SH-SY5Y (cell line): ENCODE measurements at regions not wholly inside any gene's neighbourhood (a gene's known extent, or its start where the extent isn't known, plus 50 kb on each side); places are given as distances from the start of the nearest gene placed in this dataset.

Experiments
- GATA2 ChIP-seq: IDR thresholded peaks from 2 replicates; pipeline ENCODE4 v1.6.1; 2011; ENCODE audit warnings: mild to moderate bottlenecking, low read depth, low read length
- GATA3 ChIP-seq: IDR thresholded peaks from 2 replicates; pipeline ENCODE4 v1.6.1; 2011; ENCODE audit warnings: low read depth, mild to moderate bottlenecking, low read length, moderate library complexity

DNA sequence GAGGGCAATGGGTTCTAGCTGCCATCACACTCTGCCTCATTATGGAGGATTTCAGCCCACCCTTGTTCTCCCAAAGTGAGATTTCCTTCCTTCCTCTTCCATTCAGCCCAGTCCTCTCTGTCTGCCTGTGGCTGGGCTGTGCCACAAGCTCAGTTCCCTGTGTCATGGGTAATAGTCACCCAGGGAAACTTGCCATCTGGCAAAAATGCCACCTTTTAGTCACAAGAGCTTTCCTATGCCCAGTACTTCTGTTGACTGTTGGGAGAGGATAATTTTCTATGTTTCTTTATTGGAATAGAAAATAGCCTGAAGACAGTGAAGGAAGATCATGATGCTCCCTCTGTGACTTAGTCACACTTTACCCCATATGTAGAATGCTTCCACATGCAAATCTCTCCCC, 71.4 kb downstream of the TLR4 start:
- no peak for TF ChIP-seq GATA3
- no peak for TF ChIP-seq GATA2

DNA sequence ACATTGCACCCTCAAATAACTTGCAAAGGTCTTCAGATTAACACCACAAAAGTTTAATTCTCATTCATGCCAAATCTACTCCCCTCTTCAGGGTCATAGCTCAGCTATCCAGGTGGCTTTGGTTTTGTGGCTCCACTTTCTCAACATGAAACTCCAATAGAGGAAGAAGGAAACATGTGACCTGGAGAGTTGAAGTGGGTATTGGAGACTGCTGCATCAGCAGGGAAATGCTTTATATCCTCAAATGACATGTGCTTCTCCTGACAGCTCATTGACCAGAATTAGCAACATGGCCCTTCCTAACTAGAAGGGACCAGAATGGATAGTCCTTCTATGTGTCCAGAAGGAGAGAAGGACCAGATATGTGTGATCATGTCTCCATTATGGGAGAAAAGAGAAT, 73.6 kb downstream of the TLR4 start:
- TF ChIP-seq GATA3 = no peak
- no peak for TF ChIP-seq GATA2

GRCh38 chr9:117779760-117780159, 75.6 kb downstream of the TLR4 start:
- no peak for TF ChIP-seq GATA3
- no peak for TF ChIP-seq GATA2

- no peak for TF ChIP-seq GATA3
- no peak for TF ChIP-seq GATA2
Observed at GRCh38 chr9:117782931-117783788, 79.0 kb downstream of the TLR4 start.

DNA sequence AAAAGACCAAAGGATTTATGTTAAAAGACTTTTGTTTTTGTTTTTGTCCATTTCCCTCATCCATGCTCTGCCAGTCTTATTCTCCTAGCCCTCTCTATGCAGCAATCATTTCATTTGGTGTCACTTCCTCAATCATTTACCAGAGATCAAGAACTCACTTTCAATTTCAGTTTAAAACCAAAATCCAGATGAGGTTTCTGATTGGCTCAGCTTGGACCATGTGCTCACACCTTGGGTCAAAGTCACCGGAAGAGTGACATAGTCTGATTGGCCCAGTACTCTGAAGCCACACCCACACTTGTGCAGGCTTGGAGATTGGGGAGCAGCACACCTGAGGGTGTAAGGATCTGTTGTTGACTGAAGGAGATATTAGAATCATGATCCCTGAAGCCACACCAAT, 79.6 kb downstream of the TLR4 start:
- TF ChIP-seq GATA3 (no peak), GATA2 (no peak)

- TF ChIP-seq GATA3 (no peak), GATA2 (no peak)
Observed at GRCh38 chr9:117784996-117785395, 80.8 kb downstream of the TLR4 start.

- no peak for TF ChIP-seq GATA2
- no peak for TF ChIP-seq GATA3
Observed at GRCh38 chr9:117787746-117788145, 83.5 kb downstream of the TLR4 start.

GRCh38 chr9:117795271-117795670, 91.1 kb downstream of the TLR4 start:
- TF ChIP-seq GATA2 (no peak), GATA3 (no peak)

- TF ChIP-seq GATA2 (no peak), GATA3 (no peak)
Observed at GRCh38 chr9:117796681-117797080, 92.5 kb downstream of the TLR4 start.

DNA sequence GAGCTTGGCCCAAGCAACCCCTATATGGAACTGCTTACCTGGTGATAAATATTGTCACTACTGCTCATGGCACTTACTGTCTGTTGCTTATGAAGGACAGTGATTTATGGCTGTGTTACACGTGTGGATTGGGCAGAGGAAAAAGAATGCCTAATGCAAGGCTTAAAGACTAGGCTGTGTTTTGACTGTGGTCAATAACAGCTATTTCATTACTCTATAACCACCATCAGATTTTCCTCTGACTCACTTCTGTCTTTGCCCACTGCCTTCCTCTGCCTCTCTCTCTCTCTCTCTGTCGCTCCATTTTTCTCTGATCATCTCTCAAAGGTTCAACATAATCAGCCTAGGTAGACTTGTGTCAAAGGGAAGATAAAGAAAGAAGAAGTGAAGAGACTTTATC, 96.2 kb downstream of the TLR4 start:
- no peak for TF ChIP-seq GATA3
- no peak for TF ChIP-seq GATA2

- TF ChIP-seq GATA2 = no peak
- no peak for TF ChIP-seq GATA3
Observed at GRCh38 chr9:117809751-117810150, 105.5 kb downstream of the TLR4 start.

DNA sequence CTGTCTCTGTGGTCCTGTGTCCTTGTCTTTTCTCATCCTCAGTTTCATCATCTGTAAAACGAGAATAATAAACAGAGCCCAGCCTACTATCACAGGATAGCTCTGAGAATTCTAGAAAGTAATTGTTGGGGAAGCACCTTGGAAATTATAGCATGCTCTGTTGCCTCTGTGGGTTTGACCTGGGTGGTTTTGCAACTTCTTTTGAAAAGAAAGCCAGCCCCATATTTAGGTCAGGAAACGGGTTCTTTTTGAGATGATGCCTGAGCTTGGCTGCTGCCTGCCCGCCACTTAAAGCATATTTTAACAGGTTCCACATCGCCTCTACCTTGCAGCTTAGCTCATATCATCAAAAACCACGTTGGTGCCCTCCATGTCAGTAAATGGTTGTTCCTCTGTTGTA, 111.1 kb downstream of the TLR4 start:
- TF ChIP-seq GATA3 (no peak), GATA2 (no peak)

DNA sequence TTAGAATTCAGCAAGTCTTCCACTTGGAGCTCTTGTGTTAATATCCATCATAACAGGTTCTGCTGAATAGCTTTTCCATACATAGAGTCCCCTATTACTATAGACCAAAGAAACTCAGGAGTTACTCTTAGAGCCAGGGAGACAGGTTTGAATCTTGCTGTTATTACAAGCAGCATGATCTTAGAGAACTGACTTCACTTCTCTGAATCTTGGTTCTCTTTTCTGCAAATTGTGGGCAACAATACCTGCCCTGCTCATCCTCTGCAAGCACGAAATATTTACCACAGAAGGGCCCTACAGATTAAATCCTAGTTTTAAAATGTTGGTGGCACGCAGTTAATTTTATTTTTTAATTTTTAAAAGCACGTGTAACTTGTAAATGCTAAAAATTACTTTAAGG, 111.7 kb downstream of the TLR4 start:
- TF ChIP-seq GATA2 (no peak), GATA3 (no peak)

- TF ChIP-seq GATA3 = no peak
- TF ChIP-seq GATA2 = no peak
Observed at GRCh38 chr9:117821954-117822353, 117.8 kb downstream of the TLR4 start.

DNA sequence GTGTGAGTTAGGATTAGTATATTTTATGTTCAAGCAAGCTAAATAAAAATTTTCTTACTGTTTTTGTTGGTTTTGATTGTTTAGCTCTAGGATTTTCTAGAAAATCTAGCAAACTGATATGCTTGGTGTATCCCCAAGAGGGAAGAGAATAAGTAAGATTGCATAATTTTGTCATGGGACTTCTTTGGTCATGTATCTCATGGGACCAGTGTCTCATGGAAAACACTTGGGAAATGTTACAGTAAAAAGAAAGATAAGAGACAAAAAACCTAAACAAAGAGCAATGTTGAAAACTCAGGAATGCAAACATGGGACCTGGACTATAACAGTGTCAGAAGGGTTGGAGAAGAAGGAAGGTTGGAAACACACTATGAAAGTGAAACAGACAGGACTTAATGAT, 119.4 kb downstream of the TLR4 start:
- no peak for TF ChIP-seq GATA3
- TF ChIP-seq GATA2 = no peak
